CD4-positive, alpha-beta T cell (primary cell): ENCODE measurements at regions not wholly inside any gene's neighbourhood (a gene's known extent, or its start where the extent isn't known, plus 50 kb on each side); places are given as distances from the start of the nearest gene placed in this dataset.
"Not testable (repeated sequence)": the region's sequence is repeated elsewhere in the genome, so short reads cannot be mapped to it uniquely, and the experiment has no call there.

Experiments used
- ATAC-seq: fragments of 200-7000 bp; cut with Tn5 transposase; one replicate; pipeline ENCODE4 v1.10.0; 2022; ENCODE audit warnings: mild to moderate bottlenecking; ENCODE audit not compliant: poor library complexity
- CTCF ChIA-PET: fragments of 350-600 bp; sonication (Branson Sonifier 250); formaldehyde crosslinking; loops from one replicate; lab custom pipeline; 2021; ENCODE audit warnings: antibody characterized with exemption, inconsistent platforms; lab: Charles Lee
- POLR2A ChIA-PET: fragments of 350-600 bp; sonication (Branson Sonifier 250); formaldehyde crosslinking; loops from one replicate; lab custom pipeline; 2021; ENCODE audit warnings: antibody characterized with exemption, inconsistent platforms; lab: Charles Lee
- DNase-seq, 14 experiments: peaks; one replicate each; pipeline ENCODE4 v3.0.0-alpha.2; 2013 to 2020; ENCODE audit warnings: mixed read lengths in 2 of 14
- H3K27ac ChIP-seq, 2 donors: one replicate each; pipeline versions ENCODE4 v1.5.1 to v1.7.0; 2013; ENCODE audit warnings: low read length in 2 of 2, low read depth in 1 of 2, mild to moderate bottlenecking in 1 of 2
- H3K27me3 ChIP-seq, 2 experiments: 1 replicate in 1 of 2; 2 replicates in 1 of 2; pipeline versions ENCODE4 v1.6.1 to v1.7.0; 2013; ENCODE audit warnings: low read length in 2 of 2, control low read depth in 1 of 2, mild to moderate bottlenecking in 1 of 2, moderate library complexity in 1 of 2; ENCODE audit not compliant: insufficient read depth in 2 of 2, control insufficient read depth in 1 of 2
- H3K36me3 ChIP-seq: one replicate; pipeline ENCODE4 v1.6.1; 2013; ENCODE audit warnings: low read length, control low read depth; ENCODE audit not compliant: insufficient read depth
- H3K4me1 ChIP-seq: one replicate; pipeline ENCODE4 v1.6.1; 2013; ENCODE audit warnings: low read length, control low read depth; ENCODE audit not compliant: insufficient read depth
- H3K4me3 ChIP-seq: one replicate; pipeline ENCODE4 v1.5.1; 2013; ENCODE audit warnings: mild to moderate bottlenecking, low read length, moderate library complexity
- H3K9me3 ChIP-seq, 2 experiments: 1 replicate in 1 of 2; 2 replicates in 1 of 2; pipeline versions ENCODE4 v1.6.1 to v1.7.0; 2013; ENCODE audit warnings: low read length in 2 of 2, mild to moderate bottlenecking in 2 of 2, control low read depth in 1 of 2, moderate library complexity in 1 of 2; ENCODE audit not compliant: control insufficient read depth in 1 of 2, insufficient read depth in 1 of 2
- H3K27ac Mint-ChIP-seq: one replicate; pipeline ENCODE4 v1.8.0; 2020; ENCODE audit warnings: mixed read lengths
- H3K27me3 Mint-ChIP-seq: one replicate; pipeline ENCODE4 v1.8.0; 2021; ENCODE audit warnings: mixed read lengths
- H3K36me3 Mint-ChIP-seq: one replicate; pipeline ENCODE4 v1.8.0; 2021; ENCODE audit warnings: low read depth, mixed read lengths
- H3K4me1 Mint-ChIP-seq: one replicate; pipeline ENCODE4 v1.8.0; 2021; ENCODE audit warnings: low read depth, mixed read lengths
- H3K4me3 Mint-ChIP-seq: one replicate; pipeline ENCODE4 v1.8.0; 2020; ENCODE audit warnings: mild to moderate bottlenecking, mixed read lengths
- H3K9me3 Mint-ChIP-seq: one replicate; pipeline ENCODE4 v1.8.0; 2020; ENCODE audit warnings: mixed read lengths
- CTCF ChIP-seq: fragments of 200-600 bp; IDR thresholded peaks from one replicate; pipeline ENCODE4 v1.8.0; 2022; ENCODE audit warnings: antibody characterized with exemption, mild to moderate bottlenecking
- intact Hi-C, 2 experiments: fragments of 100-400 bp; cut with DNase I in 1 of 2; cut with micrococcal nuclease in 1 of 2; formaldehyde crosslinking; loops; one replicate each; pipeline versions ENCODE4 v1.15.1 to v1.9.0; 2023 to 2025; cut with DNase I, micrococcal nuclease

- ChIA-PET CTCF (interaction anchor here (1.0 to 1.1 kb wide), 2 partner anchors 11 to 153 kb away, joined by 3 read pairs; no protein-coding TSS in a partner anchor), POLR2A (interaction anchor here (0.8 to 1.7 kb wide), 5 partner anchors 11 to 912 kb away, joined by 3 to 7 read pairs (median 3); no protein-coding TSS in a partner anchor)
- peaks cover 5% of the 10 kb centered on the region for H3K4me1 ChIP-seq
- no peaks in the 10 kb centered on the region for H3K36me3 ChIP-seq
- H3K9me3 Mint-ChIP-seq = peaks cover 6% of the 10 kb centered on the region
- DNase-seq = peak in 6 of 14 experiments; percentile 1 to 43 (median 12)
- peak overlapping the region; percentile 42 for H3K4me3 Mint-ChIP-seq
- peaks cover 0 to 2% of the 10 kb centered on the region in 2 experiments for H3K27me3 ChIP-seq
- peak overlapping the region; percentile 73 for H3K27ac Mint-ChIP-seq
- H3K9me3 ChIP-seq = peaks cover 0 to 16% of the 10 kb centered on the region in 2 experiments
- H3K36me3 Mint-ChIP-seq = peaks cover under 1% of the 10 kb centered on the region
- peaks cover 34% of the 10 kb centered on the region for H3K4me1 Mint-ChIP-seq
- no peak overlapping the region for H3K27ac ChIP-seq
- intact Hi-C loops = loop anchor here in 1 of 2 experiments (10.0 kb wide), 1 partner anchor 176 kb away; no protein-coding TSS in a partner anchor
- ATAC-seq = peak; percentile 68
- no peak overlapping the region for H3K4me3 ChIP-seq
- no peaks in the 10 kb centered on the region for H3K27me3 Mint-ChIP-seq
- no peak for TF ChIP-seq CTCF
Measured at GRCh38 chr21:35438643-35439404, 389.7 kb upstream of the RUNX1 start.

GRCh38 chr21:35437941-35438340, 388.8 kb upstream of the RUNX1 start:
- ATAC-seq (no peak), DNase-seq (no peak)
- CTCF ChIA-PET = interaction anchor here (1.0 to 1.1 kb wide), 2 partner anchors 10 to 154 kb away, joined by 3 read pairs; no protein-coding TSS in a partner anchor
- Histone ChIP-seq H3K27me3 (peaks cover 0 to 2% of the 10 kb centered on the region in 2 experiments), H3K4me3 (no peak overlapping the region), H3K9me3 (peaks cover 0 to 20% of the 10 kb centered on the region in 2 experiments), H3K36me3 (no peaks in the 10 kb centered on the region), H3K27ac (no peak overlapping the region), H3K4me1 (peaks cover 5% of the 10 kb centered on the region)
- POLR2A ChIA-PET = interaction anchor here (0.7 to 1.1 kb wide), 3 partner anchors 18 to 911 kb away, joined by 3 to 7 read pairs (median 4); no protein-coding TSS in a partner anchor
- no peak overlapping the region for H3K4me3 Mint-ChIP-seq
- H3K9me3 Mint-ChIP-seq = peaks cover 6% of the 10 kb centered on the region
- H3K4me1 Mint-ChIP-seq = peaks cover 34% of the 10 kb centered on the region
- H3K36me3 Mint-ChIP-seq = peaks cover 6% of the 10 kb centered on the region
- H3K27ac Mint-ChIP-seq = peak overlapping the region; percentile 73
- no peak for TF ChIP-seq CTCF
- H3K27me3 Mint-ChIP-seq = no peaks in the 10 kb centered on the region
- intact Hi-C loops = loop anchor here in 1 of 2 experiments (10.0 kb wide), 1 partner anchor 177 kb away; no protein-coding TSS in a partner anchor

- Histone ChIP-seq H3K27me3 (peaks cover 0 to 2% of the 10 kb centered on the region in 2 experiments), H3K9me3 (peaks cover 0 to 31% of the 10 kb centered on the region in 2 experiments), H3K36me3 (no peaks in the 10 kb centered on the region), H3K4me1 (peaks cover 5% of the 10 kb centered on the region), H3K4me3 (no peak overlapping the region), H3K27ac (no peak overlapping the region)
- POLR2A ChIA-PET = interaction anchor here (0.6 kb wide), 1 partner anchor 18 kb away, joined by 4 read pairs; no protein-coding TSS in a partner anchor
- H3K27me3 Mint-ChIP-seq = no peaks in the 10 kb centered on the region
- no peak for TF ChIP-seq CTCF
- intact Hi-C loops = loop anchor here in 1 of 2 experiments (10.0 kb wide), 1 partner anchor 178 kb away; no protein-coding TSS in a partner anchor
- H3K27ac Mint-ChIP-seq = no peak overlapping the region
- ATAC-seq (no peak), DNase-seq (no peak)
- no peak overlapping the region for H3K4me3 Mint-ChIP-seq
- peaks cover 12% of the 10 kb centered on the region for H3K36me3 Mint-ChIP-seq
- CTCF ChIA-PET = interaction anchor here (0.6 to 1.1 kb wide), 2 partner anchors 20 to 582 kb away, joined by 3 read pairs; no protein-coding TSS in a partner anchor
- peaks cover 7% of the 10 kb centered on the region for H3K9me3 Mint-ChIP-seq
- H3K4me1 Mint-ChIP-seq = peaks cover 23% of the 10 kb centered on the region
Measured at GRCh38 chr21:35436899-35437298, 387.8 kb upstream of the RUNX1 start.

- H3K4me1 ChIP-seq, POLR2A ChIA-PET, H3K27me3 ChIP-seq, ATAC-seq, CTCF ChIA-PET, DNase-seq, H3K27ac ChIP-seq, H3K4me3 Mint-ChIP-seq, H3K9me3 Mint-ChIP-seq, H3K27ac Mint-ChIP-seq, H3K4me3 ChIP-seq, H3K27me3 Mint-ChIP-seq, H3K36me3 ChIP-seq: not testable (repeated sequence)
- Mint-ChIP-seq H3K36me3 (peaks cover 21% of the 10 kb centered on the region), H3K4me1 (peaks cover 15% of the 10 kb centered on the region)
- peaks cover 0 to 36% of the 10 kb centered on the region in 2 experiments for H3K9me3 ChIP-seq
- intact Hi-C loops = loop anchor here in 1 of 2 experiments (10.0 kb wide), 1 partner anchor 182 kb away; no protein-coding TSS in a partner anchor
Measured at GRCh38 chr21:35432601-35433000, 383.5 kb upstream of the RUNX1 start.
